Keratinocyte (primary cell): ENCODE measurements at regions not wholly inside any gene's neighbourhood (a gene's known extent, or its start where the extent isn't known, plus 50 kb on each side); places are given as distances from the start of the nearest gene placed in this dataset.

Experiments
- DNase-seq: peaks from one replicate; pipeline ENCODE4 v3.0.0-alpha.2; 2011; ENCODE audit warnings: low read depth, missing footprints, low spot score
- FAIRE-seq: peaks from 2 replicates; lab custom pipeline; 2011; peaks lifted over from hg19 to GRCh38; lab: Jason Lieb, UNC
- H2AFZ ChIP-seq: 2 replicates; pipeline ENCODE4 v1.6.0; 2012; ENCODE audit warnings: low read length, control low read depth, inconsistent platforms; ENCODE audit not compliant: control insufficient read depth
- H3K27ac ChIP-seq: 2 replicates; pipeline ENCODE4 v1.5.1; 2011; ENCODE audit warnings: low read length; ENCODE audit not compliant: control insufficient read depth, insufficient read depth
- H3K27me3 ChIP-seq: 3 replicates; pipeline ENCODE4 v1.6.0; 2011; ENCODE audit warnings: low read length; ENCODE audit not compliant: control insufficient read depth, insufficient read depth; ENCODE audit errors: extremely low read depth
- H3K36me3 ChIP-seq, 2 experiments: 2 replicates in 1 of 2; 3 replicates in 1 of 2; pipeline ENCODE4 v1.5.1; 2011; ENCODE audit warnings: low read length in 2 of 2, mild to moderate bottlenecking in 1 of 2; ENCODE audit not compliant: control insufficient read depth in 2 of 2, insufficient read depth in 2 of 2; ENCODE audit errors: extremely low read depth in 1 of 2
- H3K4me1 ChIP-seq: 3 replicates; pipeline ENCODE4 v1.5.1; 2011; ENCODE audit warnings: low read length; ENCODE audit not compliant: control insufficient read depth, insufficient read depth; ENCODE audit errors: extremely low read depth
- H3K4me2 ChIP-seq: 3 replicates; pipeline ENCODE4 v1.6.0; 2011; ENCODE audit warnings: low read depth, low read length; ENCODE audit not compliant: control insufficient read depth, insufficient read depth; ENCODE audit errors: extremely low read depth
- H3K4me3 ChIP-seq, 3 experiments: fragments of 200-600 bp in 1 of 3; sonication (generic) in 1 of 3; 2 replicates in 2 of 3; 3 replicates in 1 of 3; pipeline ENCODE4 v1.5.1; 2011 to 2016; ENCODE audit warnings: low read length in 3 of 3, mild to moderate bottlenecking in 3 of 3, control low read depth in 2 of 3, inconsistent platforms in 1 of 3, low read depth in 1 of 3, mixed read lengths in 1 of 3, mixed run types in 1 of 3, moderate library complexity in 1 of 3; ENCODE audit not compliant: control insufficient read depth in 2 of 3, insufficient read depth in 2 of 3; ENCODE audit errors: extremely low read depth in 1 of 3
- H3K79me2 ChIP-seq: 2 replicates; pipeline ENCODE4 v1.6.0; 2012; ENCODE audit warnings: low read length; ENCODE audit not compliant: control insufficient read depth, insufficient read depth
- H3K9ac ChIP-seq: 3 replicates; pipeline ENCODE4 v1.6.0; 2011; ENCODE audit warnings: low read length; ENCODE audit not compliant: control insufficient read depth, insufficient read depth; ENCODE audit errors: extremely low read depth
- H3K9me1 ChIP-seq: 3 replicates; pipeline ENCODE4 v1.6.0; 2011; ENCODE audit warnings: low read length; ENCODE audit not compliant: control insufficient read depth, insufficient read depth; ENCODE audit errors: extremely low read depth
- H3K9me3 ChIP-seq: 2 replicates; pipeline ENCODE4 v1.5.1; 2012; ENCODE audit warnings: low read depth, low read length; ENCODE audit not compliant: control insufficient read depth
- H4K20me1 ChIP-seq: 3 replicates; pipeline ENCODE4 v1.6.0; 2011; ENCODE audit warnings: low read length; ENCODE audit not compliant: control insufficient read depth, insufficient read depth; ENCODE audit errors: extremely low read depth
- EZH2 ChIP-seq: IDR thresholded peaks from one replicate; pipeline ENCODE4 v1.6.1; 2012; ENCODE audit warnings: inconsistent platforms, mild to moderate bottlenecking, low read length, moderate library complexity
- dilution Hi-C: fragments of 300-500 bp; cut with MboI; formaldehyde crosslinking; loops from one replicate; pipeline ENCODE4 v1.7.0; 2020; ENCODE audit warnings: low sequenced_read_pairs; ENCODE audit not compliant: extremely low pct_ligation_motif_present
- TF ChIP-seq, protein P1 (sequence below), 3 experiments: IDR thresholded peaks in 1 of 3; conservative IDR thresholded peaks in 1 of 3; optimal IDR thresholded peaks in 1 of 3; 2 replicates in 2 of 3; 3 replicates in 1 of 3; pipeline versions ENCODE3 to v1.5.1; 2011; ENCODE audit warnings: low read length in 3 of 3, mild to moderate bottlenecking in 3 of 3, moderate library complexity in 2 of 3, control low read depth in 1 of 3, inconsistent platforms in 1 of 3; ENCODE audit not compliant: insufficient read depth in 2 of 3; ENCODE audit errors: extremely low read depth in 1 of 3

- FAIRE-seq, result no peak
- Histone ChIP-seq H3K27ac (no peak overlapping the region), H3K4me3 (no peak overlapping the region), H3K4me1 (no peaks in the 10 kb centered on the region), H3K36me3 (no peaks in the 10 kb centered on the region), H3K9me1 (no peaks in the 10 kb centered on the region), H3K9ac (no peak overlapping the region), H3K9me3 (no peaks in the 10 kb centered on the region), H3K27me3 (no peaks in the 10 kb centered on the region), H3K4me2 (no peak overlapping the region), H3K79me2 (no peaks in the 10 kb centered on the region), H2AFZ (no peak overlapping the region), H4K20me1 (no peaks in the 10 kb centered on the region)
- dilution Hi-C loops, result no loop called here
- TF ChIP-seq, protein P1, sequence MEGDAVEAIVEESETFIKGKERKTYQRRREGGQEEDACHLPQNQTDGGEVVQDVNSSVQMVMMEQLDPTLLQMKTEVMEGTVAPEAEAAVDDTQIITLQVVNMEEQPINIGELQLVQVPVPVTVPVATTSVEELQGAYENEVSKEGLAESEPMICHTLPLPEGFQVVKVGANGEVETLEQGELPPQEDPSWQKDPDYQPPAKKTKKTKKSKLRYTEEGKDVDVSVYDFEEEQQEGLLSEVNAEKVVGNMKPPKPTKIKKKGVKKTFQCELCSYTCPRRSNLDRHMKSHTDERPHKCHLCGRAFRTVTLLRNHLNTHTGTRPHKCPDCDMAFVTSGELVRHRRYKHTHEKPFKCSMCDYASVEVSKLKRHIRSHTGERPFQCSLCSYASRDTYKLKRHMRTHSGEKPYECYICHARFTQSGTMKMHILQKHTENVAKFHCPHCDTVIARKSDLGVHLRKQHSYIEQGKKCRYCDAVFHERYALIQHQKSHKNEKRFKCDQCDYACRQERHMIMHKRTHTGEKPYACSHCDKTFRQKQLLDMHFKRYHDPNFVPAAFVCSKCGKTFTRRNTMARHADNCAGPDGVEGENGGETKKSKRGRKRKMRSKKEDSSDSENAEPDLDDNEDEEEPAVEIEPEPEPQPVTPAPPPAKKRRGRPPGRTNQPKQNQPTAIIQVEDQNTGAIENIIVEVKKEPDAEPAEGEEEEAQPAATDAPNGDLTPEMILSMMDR (optimal IDR thresholded peaks at IDR 0.05 in 1 of 3, IDR thresholded peaks at IDR 0.05 in 1 of 3, conservative IDR thresholded peaks at IDR 0.05 in 1 of 3; ENCODE audit: extremely low read depth in 1 of 3, insufficient read depth in 2 of 3, low read length in 3 of 3), result no peak
- TF ChIP-seq EZH2, result no peak
- DNase-seq, result no peak
Observed at GRCh38 chr17:36867716-36868341, 69.4 kb upstream of the LHX1 start.

DNA sequence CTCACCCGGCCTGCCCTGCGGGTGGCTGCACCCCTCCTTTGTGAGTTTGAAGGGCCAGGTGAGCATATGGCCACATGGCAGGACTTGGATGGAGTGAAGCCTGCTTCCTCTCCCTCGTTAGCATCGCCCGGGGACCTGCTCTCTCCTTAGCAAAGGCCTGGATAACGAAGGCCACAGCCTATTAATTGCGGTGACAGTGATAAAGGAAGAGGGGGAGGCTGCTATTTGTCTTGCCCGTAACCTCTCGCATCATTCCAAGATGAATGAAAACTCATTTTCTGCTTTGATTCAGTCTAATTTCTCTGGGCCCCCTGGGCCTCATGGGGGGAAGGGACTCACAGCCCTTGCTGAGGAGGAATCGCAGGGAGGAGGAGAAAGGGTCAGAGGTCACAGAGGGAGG lies 68.5 kb upstream of the LHX1 start:
- Histone ChIP-seq H4K20me1 (no peaks in the 10 kb centered on the region), H3K4me3 (no peak overlapping the region), H3K27me3 (no peaks in the 10 kb centered on the region), H3K9me3 (no peaks in the 10 kb centered on the region), H3K4me2 (no peak overlapping the region), H3K36me3 (no peaks in the 10 kb centered on the region), H3K4me1 (no peaks in the 10 kb centered on the region), H3K27ac (no peak overlapping the region), H3K9ac (no peak overlapping the region), H3K79me2 (no peaks in the 10 kb centered on the region), H3K9me1 (no peaks in the 10 kb centered on the region), H2AFZ (no peak overlapping the region)
- dilution Hi-C loops, result no loop called here
- FAIRE-seq (no peak), DNase-seq (no peak)
- TF ChIP-seq, protein P1 (optimal IDR thresholded peaks at IDR 0.05 in 1 of 3, IDR thresholded peaks at IDR 0.05 in 1 of 3, conservative IDR thresholded peaks at IDR 0.05 in 1 of 3; ENCODE audit: extremely low read depth in 1 of 3, insufficient read depth in 2 of 3, low read length in 3 of 3), result no peak
